ENCODE measurements at regions not wholly inside any gene's neighbourhood (a gene's known extent, or its start where the extent isn't known, plus 50 kb on each side); places are given as distances from the start of the nearest gene placed in this dataset.

GRCh38 chr4:17317526-17317925 is 194.4 kb downstream of the QDPR start:
- Histone ChIP-seq H3K9me3 (replicated peaks in 1 of 2; ENCODE audit: control insufficient read depth in 1 of 2, insufficient read depth in 1 of 2, low read length in 2 of 2) (no peaks in the 10 kb centered on the region), H3K79me2 (ENCODE audit: insufficient read depth, low read length) (no peaks in the 10 kb centered on the region), H3K36me3 (replicated peaks in 1 of 2; ENCODE audit: control insufficient read depth in 1 of 2, insufficient read depth in 2 of 2, low read length in 2 of 2) (no peaks in the 10 kb centered on the region), H3K4me2 (replicated peaks; ENCODE audit: extremely low read depth, low read length, poor library complexity, severe bottlenecking) (no peak overlapping the region), H3K9ac (ENCODE audit: insufficient read depth, low read length, poor library complexity, severe bottlenecking) (no peak overlapping the region), H4K20me1 (ENCODE audit: insufficient read depth, low read length) (no peaks in the 10 kb centered on the region), H3K4me1 (ENCODE audit: control insufficient read depth in 1 of 2, insufficient read depth in 2 of 2, low read length in 2 of 2) (no peaks in the 10 kb centered on the region), H2AFZ (ENCODE audit: insufficient read depth, low read depth, low read length, poor library complexity, severe bottlenecking) (no peak overlapping the region), H3K27ac (ENCODE audit: low read depth in 1 of 2, low read length in 2 of 2) (no peak overlapping the region), H3K4me3 (replicated peaks in 1 of 3; ENCODE audit: low read depth in 2 of 3, low read length in 3 of 3) (no peak overlapping the region), H3K27me3 (ENCODE audit: control insufficient read depth in 2 of 2, insufficient read depth in 2 of 2, low read length in 2 of 2) (no peaks in the 10 kb centered on the region)
- H3K4me3 Mint-ChIP-seq, result no peak overlapping the region
- intact Hi-C loops (cut with micrococcal nuclease), result no loop called here
- TF ChIP-seq, protein P1, sequence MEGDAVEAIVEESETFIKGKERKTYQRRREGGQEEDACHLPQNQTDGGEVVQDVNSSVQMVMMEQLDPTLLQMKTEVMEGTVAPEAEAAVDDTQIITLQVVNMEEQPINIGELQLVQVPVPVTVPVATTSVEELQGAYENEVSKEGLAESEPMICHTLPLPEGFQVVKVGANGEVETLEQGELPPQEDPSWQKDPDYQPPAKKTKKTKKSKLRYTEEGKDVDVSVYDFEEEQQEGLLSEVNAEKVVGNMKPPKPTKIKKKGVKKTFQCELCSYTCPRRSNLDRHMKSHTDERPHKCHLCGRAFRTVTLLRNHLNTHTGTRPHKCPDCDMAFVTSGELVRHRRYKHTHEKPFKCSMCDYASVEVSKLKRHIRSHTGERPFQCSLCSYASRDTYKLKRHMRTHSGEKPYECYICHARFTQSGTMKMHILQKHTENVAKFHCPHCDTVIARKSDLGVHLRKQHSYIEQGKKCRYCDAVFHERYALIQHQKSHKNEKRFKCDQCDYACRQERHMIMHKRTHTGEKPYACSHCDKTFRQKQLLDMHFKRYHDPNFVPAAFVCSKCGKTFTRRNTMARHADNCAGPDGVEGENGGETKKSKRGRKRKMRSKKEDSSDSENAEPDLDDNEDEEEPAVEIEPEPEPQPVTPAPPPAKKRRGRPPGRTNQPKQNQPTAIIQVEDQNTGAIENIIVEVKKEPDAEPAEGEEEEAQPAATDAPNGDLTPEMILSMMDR (IDR thresholded peaks at IDR 0.05), result no peak
- H3K4me1 Mint-ChIP-seq, result no peaks in the 10 kb centered on the region
- DNase-seq, result no peak
- no peaks in the 10 kb centered on the region for H3K36me3 Mint-ChIP-seq
- WGBS (ENCODE audit: insufficient coverage), result no CpG with 5 or more reads among the region's 5 CpGs
- peaks cover 0 to 4% (median 0%) of the 10 kb centered on the region in 7 donors for H3K9me3 Mint-ChIP-seq
- H3K27ac Mint-ChIP-seq, result no peak overlapping the region
- H3K27me3 Mint-ChIP-seq (ENCODE audit: low read depth in 3 of 3), result peaks cover 0 to 1% (median 1%) of the 10 kb centered on the region in 3 donors

GRCh38 chr4:17316566-17316965 is 195.3 kb downstream of the QDPR start:
- TF ChIP-seq, protein P1 (IDR thresholded peaks at IDR 0.05), result no peak
- H3K4me1 ChIP-seq (ENCODE audit: control insufficient read depth in 1 of 2, insufficient read depth in 2 of 2, low read length in 2 of 2), result no peaks in the 10 kb centered on the region
- no peaks in the 10 kb centered on the region for H3K27me3 ChIP-seq (ENCODE audit: control insufficient read depth in 2 of 2, insufficient read depth in 2 of 2, low read length in 2 of 2)
- H3K9ac ChIP-seq (ENCODE audit: insufficient read depth, low read length, poor library complexity, severe bottlenecking), result no peak overlapping the region
- no peaks in the 10 kb centered on the region for H3K36me3 Mint-ChIP-seq
- no peaks in the 10 kb centered on the region for H3K9me3 ChIP-seq (replicated peaks in 1 of 2; ENCODE audit: control insufficient read depth in 1 of 2, insufficient read depth in 1 of 2, low read length in 2 of 2)
- no peak for DNase-seq
- peaks cover 0 to 4% (median 0%) of the 10 kb centered on the region in 7 donors for H3K9me3 Mint-ChIP-seq
- H3K4me3 ChIP-seq (replicated peaks in 1 of 3; ENCODE audit: low read depth in 2 of 3, low read length in 3 of 3), result no peak overlapping the region
- no peak overlapping the region for H2AFZ ChIP-seq (ENCODE audit: insufficient read depth, low read depth, low read length, poor library complexity, severe bottlenecking)
- no peak overlapping the region for H3K27ac Mint-ChIP-seq
- H3K4me3 Mint-ChIP-seq, result no peak overlapping the region
- H3K4me1 Mint-ChIP-seq, result no peaks in the 10 kb centered on the region
- no peaks in the 10 kb centered on the region for H3K79me2 ChIP-seq (ENCODE audit: insufficient read depth, low read length)
- intact Hi-C loops (cut with micrococcal nuclease), result no loop called here
- no peak overlapping the region for H3K4me2 ChIP-seq (replicated peaks; ENCODE audit: extremely low read depth, low read length, poor library complexity, severe bottlenecking)
- H3K27me3 Mint-ChIP-seq (ENCODE audit: low read depth in 3 of 3), result peaks cover 0 to 1% (median 1%) of the 10 kb centered on the region in 3 donors
- H4K20me1 ChIP-seq (ENCODE audit: insufficient read depth, low read length), result no peaks in the 10 kb centered on the region
- H3K36me3 ChIP-seq (replicated peaks in 1 of 2; ENCODE audit: control insufficient read depth in 1 of 2, insufficient read depth in 2 of 2, low read length in 2 of 2), result no peaks in the 10 kb centered on the region
- H3K27ac ChIP-seq (ENCODE audit: low read depth in 1 of 2, low read length in 2 of 2), result no peak overlapping the region
- no CpG with 5 or more reads among the region's 1 CpG for WGBS (ENCODE audit: insufficient coverage)
